ENCODE measurements at regions not wholly inside any gene's neighbourhood (a gene's known extent, or its start where the extent isn't known, plus 50 kb on each side); places are given as distances from the start of the nearest gene placed in this dataset.

DNA sequence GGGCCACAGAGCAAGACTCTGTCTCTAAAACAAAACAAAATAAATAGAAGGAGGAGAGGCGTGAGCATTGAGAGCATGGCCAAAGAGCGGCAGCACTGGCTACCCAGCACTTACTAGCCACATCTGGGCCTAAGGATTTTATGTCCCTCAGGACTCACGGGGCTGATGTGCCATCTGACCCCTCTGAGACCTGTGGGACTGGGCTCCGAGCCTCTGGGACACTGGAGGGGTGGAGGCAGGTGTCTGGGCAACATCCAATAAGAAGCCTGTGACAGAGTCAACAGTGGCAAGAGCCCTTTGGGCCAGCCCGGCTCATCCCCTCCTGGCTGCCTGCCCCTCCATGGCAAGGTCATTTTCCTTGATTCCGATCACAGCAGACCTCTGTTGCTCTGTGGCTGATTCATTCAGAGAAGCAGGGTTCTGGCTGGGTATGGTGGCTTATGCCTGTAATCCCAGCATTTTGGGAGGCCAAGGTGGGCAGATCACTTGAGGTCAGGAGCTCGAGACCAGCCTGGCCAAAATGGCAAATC lies 60.7 kb downstream of the RRM2 start:
- TF ChIP-seq GATA2 (IDR thresholded peaks at IDR 0.05; ENCODE audit: insufficient read depth, insufficient read length, low read depth, low read length) (no peak), POLR2A (IDR thresholded peaks at IDR 0.05; ENCODE audit: low read depth, low read length) (no peak), MYC (IDR thresholded peaks at IDR 0.05; ENCODE audit: low read depth, low read length) (no peak)
- no peak overlapping the region for H3K4me3 ChIP-seq (replicated peaks in 1 of 3; ENCODE audit: insufficient read depth in 1 of 3, low read depth in 1 of 3, low read length in 3 of 3)
- no peak for FAIRE-seq
- no peak for DNase-seq (ENCODE audit: low read depth, low spot score)
- H2AFZ ChIP-seq (ENCODE audit: low read depth, low read length), result no peak overlapping the region
- ChIA-PET CTCF (interaction anchor here (0.9 kb wide), 2 partner anchors 13 to 59 kb away, joined by 3 read pairs; no protein-coding TSS in a partner anchor), POLR2A (no interaction called here)
- no peaks in the 10 kb centered on the region for H3K27me3 ChIP-seq (ENCODE audit: control insufficient read depth in 2 of 2, insufficient read depth in 2 of 2, low read length in 2 of 2)
- H3K27ac ChIP-seq (ENCODE audit: insufficient read depth, low read depth, low read length), result no peak overlapping the region
- H3K36me3 ChIP-seq (ENCODE audit: control insufficient read depth in 2 of 2, extremely low read depth in 1 of 2, insufficient read depth in 2 of 2, low read length in 2 of 2), result no peaks in the 10 kb centered on the region
- no peak overlapping the region for H3K9ac ChIP-seq (replicated peaks; ENCODE audit: extremely low read depth, insufficient read depth, low read length)
- dilution Hi-C loops (cut with MboI; ENCODE audit: extremely low pct_ligation_motif_present, low sequenced_read_pairs) (no loop called here), intact Hi-C loops (cut with micrococcal nuclease) (no loop called here)
- H3K9me1 ChIP-seq (replicated peaks; ENCODE audit: control insufficient read depth, extremely low read depth, insufficient read depth, low read length), result no peaks in the 10 kb centered on the region
- no peak overlapping the region for H3K4me2 ChIP-seq (ENCODE audit: insufficient read depth, low read length)
- BruUV-seq (replicated peaks), result no TSS peak
- no peaks in the 10 kb centered on the region for H4K20me1 ChIP-seq (replicated peaks; ENCODE audit: control insufficient read depth, extremely low read depth, insufficient read depth, low read length)
- H3K4me1 ChIP-seq (ENCODE audit: control insufficient read depth, extremely low read depth, insufficient read depth, low read length), result no peaks in the 10 kb centered on the region
- no peaks in the 10 kb centered on the region for H3K9me3 ChIP-seq (replicated peaks; ENCODE audit: control insufficient read depth, insufficient read depth, low read length)
- no peaks in the 10 kb centered on the region for H3K79me2 ChIP-seq (ENCODE audit: control insufficient read depth, insufficient read depth, low read length)

DNA sequence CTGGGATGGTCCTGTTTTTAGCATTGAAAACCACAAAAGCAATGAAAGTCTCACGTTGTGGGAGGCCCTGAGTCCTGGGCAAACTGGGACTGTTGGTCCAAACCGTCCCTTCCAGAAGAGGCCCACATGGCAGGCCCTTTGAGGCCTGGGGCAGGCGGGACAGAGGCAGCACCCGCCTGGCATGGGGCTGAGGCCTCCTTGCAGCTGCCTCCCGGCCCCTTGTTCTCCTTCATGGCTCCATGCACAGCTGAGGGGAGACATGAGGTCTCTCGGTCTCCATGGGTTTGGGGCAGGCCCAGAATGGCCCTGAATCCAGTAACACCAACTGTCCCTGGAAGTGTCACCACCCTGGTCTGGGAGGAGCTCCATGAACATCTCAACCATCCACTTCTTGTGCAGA lies 61.9 kb downstream of the RRM2 start:
- intact Hi-C loops (cut with micrococcal nuclease), result no loop called here
- DNase-seq (ENCODE audit: low read depth, low spot score) (no peak), FAIRE-seq (no peak)
- ChIA-PET POLR2A (no interaction called here), CTCF (interaction anchor here (0.7 to 1.0 kb wide), 2 partner anchors 12 to 604 kb away, joined by 3 to 4 read pairs; no protein-coding TSS in a partner anchor)
- Histone ChIP-seq H3K4me3 (replicated peaks in 1 of 3; ENCODE audit: insufficient read depth in 1 of 3, low read depth in 1 of 3, low read length in 3 of 3) (no peak overlapping the region), H3K4me1 (ENCODE audit: control insufficient read depth, extremely low read depth, insufficient read depth, low read length) (no peaks in the 10 kb centered on the region), H3K36me3 (ENCODE audit: control insufficient read depth in 2 of 2, extremely low read depth in 1 of 2, insufficient read depth in 2 of 2, low read length in 2 of 2) (no peaks in the 10 kb centered on the region), H3K79me2 (ENCODE audit: control insufficient read depth, insufficient read depth, low read length) (no peaks in the 10 kb centered on the region), H3K9me1 (replicated peaks; ENCODE audit: control insufficient read depth, extremely low read depth, insufficient read depth, low read length) (no peaks in the 10 kb centered on the region), H3K9me3 (replicated peaks; ENCODE audit: control insufficient read depth, insufficient read depth, low read length) (no peaks in the 10 kb centered on the region), H3K9ac (replicated peaks; ENCODE audit: extremely low read depth, insufficient read depth, low read length) (no peak overlapping the region), H3K4me2 (ENCODE audit: insufficient read depth, low read length) (no peak overlapping the region), H3K27ac (ENCODE audit: insufficient read depth, low read depth, low read length) (no peak overlapping the region), H4K20me1 (replicated peaks; ENCODE audit: control insufficient read depth, extremely low read depth, insufficient read depth, low read length) (no peaks in the 10 kb centered on the region), H2AFZ (ENCODE audit: low read depth, low read length) (no peak overlapping the region), H3K27me3 (ENCODE audit: control insufficient read depth in 2 of 2, insufficient read depth in 2 of 2, low read length in 2 of 2) (no peaks in the 10 kb centered on the region)
- TF ChIP-seq POLR2A (IDR thresholded peaks at IDR 0.05; ENCODE audit: low read depth, low read length), result no peak
- TF ChIP-seq GATA2 (IDR thresholded peaks at IDR 0.05; ENCODE audit: insufficient read depth, insufficient read length, low read depth, low read length), result no peak
- TF ChIP-seq FOS (IDR thresholded peaks at IDR 0.05; ENCODE audit: borderline replicate concordance, insufficient read depth, low read length), result no peak
- no peak for TF ChIP-seq EZH2 (IDR thresholded peaks at IDR 0.05; ENCODE audit: borderline replicate concordance, low read depth, low read length, severe bottlenecking)
- TF ChIP-seq JUN (IDR thresholded peaks at IDR 0.05; ENCODE audit: borderline replicate concordance, insufficient read depth, insufficient read length, low read depth), result no peak
- no peak for TF ChIP-seq MYC (IDR thresholded peaks at IDR 0.05; ENCODE audit: low read depth, low read length)
- TF ChIP-seq, protein P1, sequence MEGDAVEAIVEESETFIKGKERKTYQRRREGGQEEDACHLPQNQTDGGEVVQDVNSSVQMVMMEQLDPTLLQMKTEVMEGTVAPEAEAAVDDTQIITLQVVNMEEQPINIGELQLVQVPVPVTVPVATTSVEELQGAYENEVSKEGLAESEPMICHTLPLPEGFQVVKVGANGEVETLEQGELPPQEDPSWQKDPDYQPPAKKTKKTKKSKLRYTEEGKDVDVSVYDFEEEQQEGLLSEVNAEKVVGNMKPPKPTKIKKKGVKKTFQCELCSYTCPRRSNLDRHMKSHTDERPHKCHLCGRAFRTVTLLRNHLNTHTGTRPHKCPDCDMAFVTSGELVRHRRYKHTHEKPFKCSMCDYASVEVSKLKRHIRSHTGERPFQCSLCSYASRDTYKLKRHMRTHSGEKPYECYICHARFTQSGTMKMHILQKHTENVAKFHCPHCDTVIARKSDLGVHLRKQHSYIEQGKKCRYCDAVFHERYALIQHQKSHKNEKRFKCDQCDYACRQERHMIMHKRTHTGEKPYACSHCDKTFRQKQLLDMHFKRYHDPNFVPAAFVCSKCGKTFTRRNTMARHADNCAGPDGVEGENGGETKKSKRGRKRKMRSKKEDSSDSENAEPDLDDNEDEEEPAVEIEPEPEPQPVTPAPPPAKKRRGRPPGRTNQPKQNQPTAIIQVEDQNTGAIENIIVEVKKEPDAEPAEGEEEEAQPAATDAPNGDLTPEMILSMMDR (IDR thresholded peaks at IDR 0.05; ENCODE audit: extremely low read depth in 1 of 2, insufficient read depth in 1 of 2, low read depth in 1 of 2, low read length in 2 of 2), result no peak
- no peak for TF ChIP-seq POLR2AphosphoS5 (IDR thresholded peaks at IDR 0.05; ENCODE audit: insufficient read depth, low read depth, low read length)
- TF ChIP-seq, protein P2, sequence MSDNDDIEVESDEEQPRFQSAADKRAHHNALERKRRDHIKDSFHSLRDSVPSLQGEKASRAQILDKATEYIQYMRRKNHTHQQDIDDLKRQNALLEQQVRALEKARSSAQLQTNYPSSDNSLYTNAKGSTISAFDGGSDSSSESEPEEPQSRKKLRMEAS (IDR thresholded peaks at IDR 0.05; ENCODE audit: insufficient read depth, insufficient read length), result no peak
- BruUV-seq (replicated peaks), result no TSS peak
- dilution Hi-C loops (cut with MboI; ENCODE audit: extremely low pct_ligation_motif_present, low sequenced_read_pairs), result no loop called here

Measured in endothelial cell of umbilical vein (primary cell).